GM12891 (cell line): ENCODE measurements at regions not wholly inside any gene's neighbourhood (a gene's known extent, or its start where the extent isn't known, plus 50 kb on each side); places are given as distances from the start of the nearest gene placed in this dataset.

Source experiments
- DNase-seq: peaks from one replicate; pipeline ENCODE4 v3.0.0; 2011; ENCODE audit warnings: low spot score; ENCODE audit not compliant: insufficient read length
- FAIRE-seq: peaks from 2 replicates; lab custom pipeline; 2011; peaks lifted over from hg19 to GRCh38; lab: Jason Lieb, UNC
- PAX5 ChIP-seq: IDR thresholded peaks from 2 replicates; pipeline ENCODE4 v1.6.1; 2011; ENCODE audit warnings: low read length, moderate library complexity, mild to moderate bottlenecking; ENCODE audit not compliant: insufficient read depth, severe bottlenecking
- POLR2A ChIP-seq: IDR thresholded peaks from 2 replicates; pipeline ENCODE4 v1.6.1; 2011; ENCODE audit warnings: low read depth, low read length, control low read depth
- POLR2AphosphoS5 ChIP-seq: IDR thresholded peaks from 2 replicates; pipeline ENCODE4 v1.6.1; 2011; ENCODE audit warnings: low read depth, low read length, control low read depth
- POU2F2 ChIP-seq: IDR thresholded peaks from 2 replicates; pipeline ENCODE4 v1.6.1; 2011; ENCODE audit warnings: low read depth, mild to moderate bottlenecking, control low read depth, low read length, moderate library complexity
- SPI1 ChIP-seq: IDR thresholded peaks from 2 replicates; pipeline ENCODE4 v1.6.1; 2011; ENCODE audit warnings: low read depth, low read length, control low read depth
- TAF1 ChIP-seq: IDR thresholded peaks from 2 replicates; pipeline ENCODE4 v1.6.1; 2011; ENCODE audit warnings: low read depth, low read length, control low read depth

DNA sequence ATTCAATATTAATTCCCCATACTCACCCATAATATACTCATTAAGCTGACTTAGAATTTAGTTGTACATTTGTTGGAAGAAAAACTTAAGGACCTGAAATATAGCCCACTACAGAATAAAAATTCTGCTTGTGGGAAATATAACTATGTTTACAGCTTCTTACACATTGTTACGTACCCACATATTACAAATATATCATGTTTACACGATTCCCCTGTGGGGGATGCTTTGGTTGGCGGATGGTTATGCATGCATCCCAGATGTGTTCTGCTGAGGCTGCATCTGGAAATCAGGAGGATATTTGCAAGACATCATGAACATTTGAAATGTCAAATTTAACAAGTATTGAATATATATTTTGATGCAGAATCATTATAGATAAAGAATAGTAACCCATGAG, 79.5 kb upstream of the KL start:
- no peak for DNase-seq
- FAIRE-seq, result no peak
- TF ChIP-seq POU2F2, result no peak
- TF ChIP-seq POLR2A, result no peak
- no peak for TF ChIP-seq PAX5
- no peak for TF ChIP-seq SPI1
- TF ChIP-seq TAF1, result no peak
- no peak for TF ChIP-seq POLR2AphosphoS5

DNA sequence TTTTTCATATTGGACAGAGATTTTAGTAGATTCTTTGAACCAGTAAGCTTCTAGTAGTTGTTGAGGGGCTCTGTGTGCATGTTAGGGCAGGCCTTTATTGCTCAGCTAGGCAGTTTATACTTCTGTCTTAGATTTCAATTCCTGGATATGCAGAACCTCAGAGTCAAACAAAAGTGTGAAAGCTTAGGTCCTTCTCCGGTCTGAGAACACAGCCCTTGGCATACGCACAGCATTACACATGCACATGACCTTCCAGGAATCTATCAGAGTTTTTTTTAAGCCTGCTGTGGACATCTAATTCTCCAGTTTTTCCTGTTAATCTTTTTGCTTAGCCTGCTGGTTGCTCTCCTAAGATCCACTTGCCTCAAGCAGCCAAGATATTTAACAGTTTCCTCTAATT, 77.9 kb upstream of the KL start:
- DNase-seq (no peak), FAIRE-seq (no peak)
- TF ChIP-seq POLR2A (no peak), SPI1 (no peak), POLR2AphosphoS5 (no peak), TAF1 (no peak), POU2F2 (no peak), PAX5 (no peak)

DNA sequence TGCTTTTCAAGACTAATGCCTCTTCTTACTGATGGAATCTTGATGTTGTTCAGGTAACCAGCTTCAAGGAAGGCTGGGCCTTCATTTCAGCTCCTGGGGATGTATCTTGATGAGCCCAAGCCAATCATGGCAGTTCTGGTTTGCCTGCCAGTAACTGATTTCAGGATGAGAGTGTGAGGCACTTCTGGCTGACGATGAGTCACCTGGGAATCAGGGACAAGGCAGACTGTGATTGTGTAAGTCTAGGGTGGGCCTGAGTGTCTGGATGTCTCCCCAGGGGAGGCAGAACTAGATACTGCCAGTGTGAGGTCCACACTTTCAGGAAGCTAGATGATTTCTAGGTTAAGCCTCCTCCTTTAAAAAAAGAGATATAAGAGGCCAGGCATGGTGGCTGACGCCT, 77.3 kb upstream of the KL start:
- FAIRE-seq, result no peak
- DNase-seq, result no peak
- TF ChIP-seq PAX5 (no peak), POLR2AphosphoS5 (no peak), TAF1 (no peak), POU2F2 (no peak), SPI1 (no peak), POLR2A (no peak)

DNA sequence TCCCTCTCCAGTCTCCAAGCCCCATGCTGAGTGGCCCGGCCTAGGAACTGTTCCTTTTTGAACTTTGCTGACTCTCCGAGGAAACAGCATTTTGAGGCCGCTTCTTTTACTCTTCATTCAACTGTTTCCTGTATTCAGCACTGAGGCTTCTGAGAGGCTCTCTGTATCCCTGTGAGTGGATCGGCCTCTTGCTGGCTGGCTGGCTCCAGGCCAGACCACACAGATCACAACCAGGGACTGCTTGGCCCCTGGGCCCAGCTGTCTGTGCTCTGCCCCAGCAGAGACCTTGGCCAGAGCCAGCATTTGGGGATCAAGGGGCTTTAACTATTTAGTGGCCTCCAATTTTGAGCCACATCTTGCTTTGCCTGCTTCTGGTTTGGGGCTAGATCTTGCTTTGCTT, 75.6 kb upstream of the KL start:
- DNase-seq (no peak), FAIRE-seq (no peak)

DNA sequence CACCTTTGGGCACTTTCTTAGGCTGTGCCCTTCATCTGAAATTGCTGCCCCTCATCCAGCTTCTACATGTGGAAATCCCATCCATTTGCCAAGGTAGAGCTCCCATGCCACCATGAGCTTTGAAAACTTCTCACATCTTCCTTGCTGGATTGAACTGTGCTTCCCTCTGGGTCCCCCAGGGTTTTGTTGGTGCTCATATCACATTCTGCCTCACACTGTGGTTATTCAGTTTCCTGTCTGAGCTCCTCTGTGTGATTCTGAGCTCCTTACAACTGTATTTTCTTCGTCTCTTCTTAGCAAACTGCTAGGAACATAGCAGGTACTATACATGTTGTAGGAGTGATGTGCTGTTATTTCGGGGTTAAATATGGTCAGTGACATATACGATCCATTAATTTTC, 74.9 kb upstream of the KL start:
- TF ChIP-seq TAF1 (no peak), POLR2A (no peak), PAX5 (no peak)
- DNase-seq (no peak), FAIRE-seq (no peak)

More for the DNA sequence above, 75.6 kb upstream of the KL start:
- TF ChIP-seq POLR2AphosphoS5, result no peak
- TF ChIP-seq SPI1, result no peak
- no peak for TF ChIP-seq POU2F2
- no peak for TF ChIP-seq POLR2A
- TF ChIP-seq TAF1, result no peak
- no peak for TF ChIP-seq PAX5

DNA sequence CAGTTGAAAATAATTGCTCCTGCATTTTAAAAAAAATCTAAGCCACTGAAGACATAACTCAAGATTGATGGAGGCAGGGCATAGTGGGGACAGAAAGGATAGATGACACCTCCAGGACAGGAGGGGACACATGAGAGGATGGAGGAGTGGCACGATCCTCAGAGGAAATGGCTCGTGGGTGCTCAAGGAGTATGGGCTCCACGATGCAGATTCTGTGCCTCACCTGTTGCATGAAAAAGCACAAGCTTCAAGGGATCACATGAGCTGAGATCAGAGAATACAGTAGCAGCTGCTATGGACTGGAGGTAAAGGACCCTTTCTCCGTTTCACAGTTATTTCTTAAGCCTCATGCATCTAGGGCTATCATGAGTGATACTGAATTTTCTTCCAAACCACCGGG, 69.7 kb upstream of the KL start:
- no peak for DNase-seq
- no peak for FAIRE-seq
- TF ChIP-seq SPI1, result no peak
- no peak for TF ChIP-seq TAF1
- no peak for TF ChIP-seq POU2F2

DNA sequence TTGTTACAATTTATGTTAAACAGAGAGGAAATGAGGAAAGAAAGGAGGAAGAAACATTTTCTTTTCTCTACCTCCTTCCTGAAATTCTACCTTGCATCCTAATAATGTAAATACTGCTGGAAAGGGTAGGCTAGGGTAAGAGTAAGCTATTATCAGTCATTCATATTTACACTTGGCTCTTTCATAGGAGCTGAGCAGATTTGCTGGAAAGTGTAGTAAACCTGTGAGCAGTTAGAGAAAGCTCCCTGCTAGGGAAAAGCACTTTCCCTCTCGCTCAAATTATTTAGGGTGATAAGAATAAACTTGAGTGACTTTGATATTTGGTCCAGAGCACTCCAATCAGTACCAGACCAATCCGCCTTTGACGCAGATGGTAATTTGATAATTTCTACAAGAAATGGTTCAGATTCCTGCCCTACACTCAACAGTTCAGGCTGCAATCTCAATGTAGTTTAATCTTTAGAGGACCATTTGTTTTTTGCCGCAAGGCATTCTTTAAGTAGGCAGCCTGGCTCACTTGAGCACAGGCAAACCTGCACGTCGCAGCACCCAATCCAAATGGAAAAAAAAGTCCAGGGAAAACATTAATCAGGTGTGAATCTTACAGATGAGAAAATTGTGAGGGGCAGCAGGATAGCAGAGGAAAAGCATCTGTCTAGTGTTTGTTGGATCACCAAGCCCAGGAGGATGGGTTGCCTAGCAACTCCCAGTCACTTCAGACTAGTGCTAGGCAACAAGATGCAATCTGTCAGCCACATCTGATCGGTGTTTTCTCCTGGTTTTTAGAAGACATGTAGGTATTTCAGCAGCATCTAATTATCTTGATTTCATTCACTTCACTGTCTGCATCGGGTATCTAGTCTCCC, 68.6 kb upstream of the KL start:
- no peak for DNase-seq
- no peak for FAIRE-seq
- TF ChIP-seq SPI1 (no peak), POU2F2 (no peak), POLR2AphosphoS5 (no peak), TAF1 (no peak), POLR2A (no peak), PAX5 (no peak)

DNA sequence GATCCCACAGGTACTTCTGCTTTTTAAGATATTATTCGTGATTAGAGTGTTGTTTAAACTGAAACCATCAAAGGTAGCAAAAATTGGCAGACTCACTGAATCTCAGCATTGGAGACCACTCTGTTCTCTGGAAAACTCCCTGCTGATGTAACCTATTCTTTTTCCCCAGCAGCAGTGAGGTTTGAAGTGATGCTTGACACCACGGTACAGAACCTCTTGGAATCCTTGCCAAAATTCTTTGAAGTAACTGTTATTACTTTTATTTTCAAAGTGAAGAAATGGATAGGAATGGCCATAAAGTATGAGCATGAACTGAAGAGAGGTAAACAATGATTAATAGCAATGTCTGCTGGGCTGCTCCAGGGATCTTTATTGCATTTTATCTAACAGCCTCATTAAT, 66.4 kb upstream of the KL start:
- TF ChIP-seq PAX5 (no peak), POU2F2 (no peak), TAF1 (no peak), POLR2AphosphoS5 (no peak), SPI1 (no peak), POLR2A (no peak)
- DNase-seq (no peak), FAIRE-seq (no peak)

DNA sequence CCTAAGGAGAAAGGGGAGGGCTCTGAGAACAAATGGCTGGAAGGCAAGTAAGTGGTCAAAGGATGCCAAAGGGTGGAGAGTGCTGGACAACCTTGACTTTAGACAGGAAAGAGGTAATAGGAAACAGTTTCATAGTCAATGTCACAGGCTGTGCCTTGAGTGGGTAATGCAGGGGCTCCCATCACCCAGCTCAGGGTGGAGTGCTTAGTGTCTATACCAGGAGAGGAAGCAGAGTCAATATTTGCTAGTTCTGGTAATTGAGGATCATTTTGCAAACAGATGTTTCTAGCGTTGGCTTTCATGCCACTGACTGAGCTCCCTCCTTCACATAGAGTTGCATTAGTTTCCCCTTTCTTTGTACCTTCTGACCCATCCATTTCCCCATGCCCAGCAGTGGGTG, 64.6 kb upstream of the KL start:
- DNase-seq (no peak), FAIRE-seq (no peak)
- TF ChIP-seq TAF1, result no peak
- TF ChIP-seq POLR2AphosphoS5, result no peak
- TF ChIP-seq POLR2A, result no peak
- no peak for TF ChIP-seq SPI1
- TF ChIP-seq POU2F2, result no peak
- no peak for TF ChIP-seq PAX5

DNA sequence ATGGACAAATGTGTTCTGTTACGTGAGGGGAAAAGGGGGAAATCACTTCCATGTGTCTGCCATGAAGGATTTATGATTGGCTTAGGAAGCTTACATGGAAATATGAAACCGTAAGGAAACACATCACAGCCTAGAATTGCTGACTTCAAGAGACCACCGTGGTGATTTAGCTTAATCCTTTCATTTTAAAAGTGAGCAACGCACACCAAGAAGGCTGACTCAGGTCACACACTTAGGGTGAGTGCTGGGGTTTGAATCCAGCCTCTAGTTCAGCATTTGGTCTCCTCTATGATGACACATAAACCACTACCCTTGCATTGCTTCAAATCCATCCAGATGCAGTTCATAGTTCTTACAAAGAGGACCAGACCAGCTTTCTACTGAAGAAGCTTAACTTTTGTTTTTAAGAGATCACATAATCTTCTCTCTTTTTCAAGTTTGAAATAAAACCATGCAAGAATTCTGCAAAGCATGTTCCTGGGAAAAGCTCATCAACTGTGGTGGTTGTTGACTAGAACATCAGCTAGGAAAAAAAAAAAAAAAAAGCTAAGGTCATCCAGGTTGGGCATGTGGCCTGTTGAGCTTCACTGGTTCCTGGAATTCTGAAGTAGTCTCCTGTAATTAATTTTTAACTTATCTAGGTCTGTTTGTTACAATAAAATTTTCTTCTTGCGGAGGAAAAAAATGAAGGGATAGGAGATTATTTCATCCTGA, 60.2 kb upstream of the KL start:
- TF ChIP-seq TAF1, result no peak
- DNase-seq (no peak), FAIRE-seq (no peak)
